PC-3 (cell line): ENCODE measurements at regions not wholly inside any gene's neighbourhood (a gene's known extent, or its start where the extent isn't known, plus 50 kb on each side); places are given as distances from the start of the nearest gene placed in this dataset.

Experiments
- EZH2 ChIP-seq: fragments of 300-600 bp; sonication (generic); IDR thresholded peaks from one replicate; pipeline ENCODE4 v1.6.1; 2017; ENCODE audit warnings: antibody characterized with exemption, mild to moderate bottlenecking, low read length; ENCODE audit not compliant: unreplicated experiment
- EZH2phosphoT487 ChIP-seq: fragments of 300-600 bp; sonication (generic); IDR thresholded peaks from 2 replicates; pipeline ENCODE4 v1.6.1; 2018; ENCODE audit warnings: mild to moderate bottlenecking, antibody characterized with exemption, low read length, borderline replicate concordance
- TF ChIP-seq, protein P1 (sequence below): fragments of 300-600 bp; sonication (generic); conservative IDR thresholded peaks from 2 replicates; pipeline ENCODE4 v1.5.1; 2017; ENCODE audit warnings: antibody characterized with exemption, low read depth, mild to moderate bottlenecking, low read length

GRCh38 chr5:124192716-124193115 is 553.7 kb downstream of the ZNF608 start:
- TF ChIP-seq, protein P1, sequence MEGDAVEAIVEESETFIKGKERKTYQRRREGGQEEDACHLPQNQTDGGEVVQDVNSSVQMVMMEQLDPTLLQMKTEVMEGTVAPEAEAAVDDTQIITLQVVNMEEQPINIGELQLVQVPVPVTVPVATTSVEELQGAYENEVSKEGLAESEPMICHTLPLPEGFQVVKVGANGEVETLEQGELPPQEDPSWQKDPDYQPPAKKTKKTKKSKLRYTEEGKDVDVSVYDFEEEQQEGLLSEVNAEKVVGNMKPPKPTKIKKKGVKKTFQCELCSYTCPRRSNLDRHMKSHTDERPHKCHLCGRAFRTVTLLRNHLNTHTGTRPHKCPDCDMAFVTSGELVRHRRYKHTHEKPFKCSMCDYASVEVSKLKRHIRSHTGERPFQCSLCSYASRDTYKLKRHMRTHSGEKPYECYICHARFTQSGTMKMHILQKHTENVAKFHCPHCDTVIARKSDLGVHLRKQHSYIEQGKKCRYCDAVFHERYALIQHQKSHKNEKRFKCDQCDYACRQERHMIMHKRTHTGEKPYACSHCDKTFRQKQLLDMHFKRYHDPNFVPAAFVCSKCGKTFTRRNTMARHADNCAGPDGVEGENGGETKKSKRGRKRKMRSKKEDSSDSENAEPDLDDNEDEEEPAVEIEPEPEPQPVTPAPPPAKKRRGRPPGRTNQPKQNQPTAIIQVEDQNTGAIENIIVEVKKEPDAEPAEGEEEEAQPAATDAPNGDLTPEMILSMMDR: no peak
- TF ChIP-seq EZH2 (no peak), EZH2phosphoT487 (no peak)
